SH-SY5Y (cell line): ENCODE measurements at regions not wholly inside any gene's neighbourhood (a gene's known extent, or its start where the extent isn't known, plus 50 kb on each side); places are given as distances from the start of the nearest gene placed in this dataset.

ENCODE experiments used
- GATA2 ChIP-seq: IDR thresholded peaks from 2 replicates; pipeline ENCODE4 v1.6.1; 2011; ENCODE audit warnings: mild to moderate bottlenecking, low read depth, low read length
- GATA3 ChIP-seq: IDR thresholded peaks from 2 replicates; pipeline ENCODE4 v1.6.1; 2011; ENCODE audit warnings: low read depth, mild to moderate bottlenecking, low read length, moderate library complexity

DNA sequence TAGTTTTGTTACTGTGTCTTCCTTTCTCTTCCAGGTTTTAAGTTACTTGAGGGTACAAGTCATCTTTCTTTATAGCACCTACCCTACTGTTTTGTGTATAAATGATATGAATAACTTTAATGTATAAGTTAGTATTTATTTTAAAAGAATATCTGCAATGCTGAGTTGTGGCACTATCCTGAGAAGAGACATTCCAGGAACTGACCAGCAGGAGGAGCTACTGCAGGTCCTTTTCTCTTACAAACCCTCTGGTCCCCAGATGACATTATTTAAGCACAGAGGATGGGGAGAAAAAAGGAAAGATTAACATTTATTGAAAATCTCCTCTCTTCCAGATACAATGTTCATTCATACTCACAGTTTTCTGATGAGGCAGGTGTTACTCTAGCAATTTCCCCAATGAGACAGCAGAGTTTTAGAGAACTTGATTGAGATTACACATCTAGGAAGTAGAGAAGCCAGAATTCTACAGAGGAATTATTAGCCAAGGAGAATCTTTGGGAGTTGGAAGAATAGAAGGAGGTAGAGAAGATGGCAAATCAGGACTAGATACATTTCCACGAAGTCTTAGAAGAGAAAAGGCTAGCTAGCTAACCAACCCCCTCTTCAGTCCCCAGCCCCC lies 541.2 kb upstream of the API5 start:
- no peak for TF ChIP-seq GATA3
- no peak for TF ChIP-seq GATA2

DNA sequence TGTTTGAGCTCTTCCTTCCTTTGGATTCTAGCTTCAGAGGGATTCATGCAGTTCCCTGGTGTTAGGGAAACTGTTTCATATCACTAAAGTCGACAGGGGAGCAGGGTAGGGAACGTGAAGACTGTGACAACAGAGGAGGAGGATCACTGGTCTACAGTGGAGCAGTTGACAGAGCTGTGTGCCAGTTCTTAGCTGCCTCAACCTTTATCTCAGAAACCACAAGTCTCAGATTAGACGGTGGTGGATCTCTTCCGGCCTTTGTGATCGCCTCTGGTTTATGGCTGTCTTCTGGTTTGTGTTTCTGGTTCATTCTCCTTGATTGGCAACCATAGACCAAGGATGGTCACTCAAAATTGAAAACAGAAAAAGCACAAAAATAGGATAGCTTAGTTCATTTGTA lies 538.9 kb upstream of the API5 start:
- TF ChIP-seq GATA2, result no peak
- no peak for TF ChIP-seq GATA3

DNA sequence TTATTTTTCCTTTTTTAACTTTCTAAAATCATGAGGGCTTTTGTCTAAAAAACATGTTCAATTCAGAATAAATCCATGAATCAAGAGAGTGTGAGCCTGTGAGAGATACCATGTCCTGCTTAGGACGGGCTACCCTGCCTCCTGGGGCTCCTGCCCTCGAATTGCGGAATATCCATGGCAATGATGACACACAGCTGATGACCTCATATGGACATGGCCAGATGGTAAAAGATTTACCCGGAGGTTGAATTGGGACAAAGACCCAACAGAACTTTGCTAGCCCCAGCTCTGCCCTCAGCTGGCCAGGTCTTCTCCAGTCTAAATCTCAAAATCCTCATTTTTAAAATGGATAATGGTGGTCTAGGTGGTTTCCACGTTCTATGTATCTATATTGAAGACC lies 538.1 kb upstream of the API5 start:
- no peak for TF ChIP-seq GATA2
- no peak for TF ChIP-seq GATA3

DNA sequence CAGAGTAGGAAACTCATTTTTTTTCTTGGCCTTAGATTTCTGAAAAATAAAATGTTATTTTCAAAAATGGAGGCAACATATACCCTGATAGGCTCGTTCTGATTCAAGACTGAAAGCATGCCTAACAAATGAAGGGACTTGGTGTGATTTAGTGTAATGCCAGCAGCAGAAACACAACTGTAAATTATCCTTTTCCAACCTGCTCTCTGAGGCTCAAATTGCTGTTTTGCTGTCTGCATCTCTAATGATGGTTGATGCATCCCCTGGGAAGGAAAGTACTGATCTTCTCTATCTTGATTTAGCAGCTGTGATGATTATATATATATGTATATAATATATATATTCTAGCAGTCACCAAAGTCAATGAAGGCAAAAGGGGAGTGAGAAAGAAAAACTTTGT lies 537.2 kb upstream of the API5 start:
- TF ChIP-seq GATA3, result no peak
- no peak for TF ChIP-seq GATA2

DNA sequence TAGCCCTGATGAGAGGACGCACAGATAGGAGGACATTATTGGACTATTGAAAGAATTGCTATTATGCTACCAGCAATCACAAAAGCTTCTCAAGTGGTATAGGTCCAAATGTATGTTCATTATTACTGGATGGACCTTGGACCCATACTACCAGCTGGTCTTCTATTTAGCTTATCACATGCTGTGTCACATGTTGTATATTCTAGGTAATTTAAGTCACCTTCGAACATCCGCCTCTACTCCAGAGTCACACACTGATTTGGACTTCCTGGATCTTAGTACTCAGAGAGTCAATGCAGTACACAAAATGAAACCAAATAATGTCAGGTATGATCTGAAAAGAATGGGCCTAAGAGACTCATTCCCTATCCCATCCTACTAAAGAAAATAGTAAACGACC lies 534.0 kb upstream of the API5 start:
- TF ChIP-seq GATA2 (no peak), GATA3 (no peak)

DNA sequence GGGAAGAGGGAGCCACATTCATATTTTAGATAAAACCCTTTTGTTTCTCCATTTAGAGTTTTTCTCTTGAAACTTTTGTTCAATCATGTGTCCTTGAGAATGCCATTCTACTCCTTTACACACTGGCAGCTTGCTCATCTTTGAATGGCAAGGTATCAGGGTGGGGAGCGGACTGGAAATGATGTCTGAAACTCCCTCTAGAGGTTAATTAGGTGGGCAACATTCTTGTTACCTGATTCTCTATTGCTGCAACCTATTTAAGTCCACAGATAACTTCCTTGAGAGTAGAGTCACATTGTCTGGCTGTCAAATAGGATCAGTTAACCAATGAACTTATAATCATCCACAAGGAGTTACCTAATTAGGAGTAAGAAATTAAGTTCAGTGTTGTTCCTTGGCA lies 533.6 kb upstream of the API5 start:
- TF ChIP-seq GATA3 (no peak), GATA2 (no peak)

DNA sequence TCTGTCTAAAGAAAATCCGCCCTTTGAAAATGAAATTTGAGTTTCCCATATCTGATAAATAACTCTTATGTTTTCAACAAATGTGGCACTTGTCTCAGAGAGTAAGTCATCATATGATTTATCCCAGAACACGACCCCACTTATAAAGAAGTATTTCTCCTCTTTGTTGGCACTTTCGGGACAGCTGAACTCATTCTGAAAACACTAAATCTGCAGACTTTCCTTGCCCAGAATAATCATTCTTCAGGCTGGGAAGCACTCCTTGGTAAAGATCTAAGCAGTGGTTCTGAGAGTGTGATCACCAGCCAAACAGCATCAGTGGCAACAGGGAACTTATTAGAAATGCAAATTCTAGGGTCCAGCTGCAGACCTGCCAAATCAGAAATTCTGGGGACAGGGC lies 532.2 kb upstream of the API5 start:
- TF ChIP-seq GATA3 (no peak), GATA2 (no peak)

DNA sequence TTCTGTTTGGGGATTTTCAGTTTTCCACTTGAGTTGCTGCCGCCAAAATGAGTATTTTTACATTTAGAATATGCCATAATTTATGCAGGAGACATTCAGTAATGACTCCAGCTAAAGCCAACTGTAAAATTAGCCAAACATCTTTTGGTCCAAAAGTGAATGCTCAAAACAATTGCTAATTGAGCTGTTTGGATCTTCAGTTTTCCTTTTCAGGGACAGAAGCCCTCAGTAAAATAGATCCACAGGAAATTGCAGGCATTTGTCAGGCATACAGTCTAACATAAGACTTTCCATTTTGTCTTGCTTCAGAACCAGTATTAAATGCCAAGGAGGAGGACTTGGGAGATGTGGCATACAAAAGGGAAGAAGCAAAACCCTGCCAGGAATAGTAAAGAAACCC lies 524.8 kb upstream of the API5 start:
- TF ChIP-seq GATA2 (no peak), GATA3 (no peak)

DNA sequence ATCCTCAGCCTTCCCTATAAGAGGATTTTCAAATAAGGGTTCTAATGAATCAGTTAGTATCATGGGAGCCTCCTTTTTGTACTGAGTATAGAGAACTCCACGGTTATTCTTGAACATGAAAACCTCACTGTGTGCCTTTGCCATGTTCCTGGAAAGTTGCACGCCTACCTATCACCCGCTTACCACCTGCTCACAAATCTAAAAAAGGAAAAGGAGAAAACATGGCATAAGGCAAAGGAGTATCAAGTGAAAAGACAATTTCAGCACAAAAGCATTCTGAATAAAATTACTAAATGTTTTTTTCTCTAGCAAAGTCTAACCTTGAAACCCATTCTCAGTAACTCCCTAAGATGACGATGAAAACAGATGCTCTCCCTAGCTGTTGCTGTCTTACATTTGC lies 511.8 kb upstream of the API5 start:
- TF ChIP-seq GATA2 (no peak), GATA3 (no peak)

DNA sequence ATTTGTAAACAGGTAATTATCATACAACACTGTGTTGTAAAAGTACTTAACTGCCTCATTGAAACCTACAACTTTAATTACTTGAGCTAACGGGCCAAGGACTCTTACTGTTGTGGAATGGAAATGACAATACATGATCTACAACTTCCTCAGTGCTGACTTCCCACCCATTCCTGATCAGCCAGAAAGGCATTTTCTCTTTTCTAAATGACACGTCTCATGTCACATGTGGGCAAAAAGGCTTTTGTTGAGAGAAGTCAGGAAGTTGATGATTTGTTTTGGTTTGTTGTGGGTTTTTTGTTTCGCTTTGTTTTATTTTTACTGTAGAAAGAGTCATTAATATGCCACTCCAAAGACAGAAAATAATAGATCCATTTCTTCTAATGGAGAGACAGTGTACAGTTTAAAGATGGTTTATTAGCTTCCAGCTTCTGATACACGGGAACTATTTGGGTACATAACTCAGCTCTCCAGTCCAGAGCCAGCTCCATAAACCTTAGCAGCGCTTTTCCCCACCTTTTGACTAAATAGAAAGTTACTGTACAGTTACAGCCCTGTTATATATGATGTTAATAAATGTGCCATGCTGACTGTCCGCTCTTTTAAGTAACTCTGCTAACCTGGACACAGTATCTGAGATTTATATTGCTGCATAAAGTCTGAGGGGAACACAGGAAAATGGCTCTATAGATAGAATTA lies 509.4 kb upstream of the API5 start:
- TF ChIP-seq GATA3, result no peak
- TF ChIP-seq GATA2, result no peak

DNA sequence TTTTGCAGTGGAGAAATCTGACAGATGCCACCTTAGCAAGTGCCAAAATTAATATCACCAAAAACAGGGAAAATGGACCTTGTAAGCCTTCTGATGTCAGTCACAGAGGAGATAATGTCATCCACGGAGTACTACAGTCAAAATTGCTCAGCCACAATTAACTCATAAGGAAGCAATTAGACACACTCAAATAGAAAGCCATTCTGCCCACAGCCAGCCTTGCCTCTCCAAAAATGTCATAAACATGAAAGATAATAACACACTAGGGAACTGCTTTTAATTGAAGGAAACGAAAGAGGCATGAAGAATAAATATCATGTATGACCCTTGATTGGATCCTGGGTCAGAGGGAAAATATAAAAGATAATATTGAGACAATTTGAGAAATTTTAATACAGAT lies 505.6 kb upstream of the API5 start:
- no peak for TF ChIP-seq GATA2
- TF ChIP-seq GATA3, result no peak

DNA sequence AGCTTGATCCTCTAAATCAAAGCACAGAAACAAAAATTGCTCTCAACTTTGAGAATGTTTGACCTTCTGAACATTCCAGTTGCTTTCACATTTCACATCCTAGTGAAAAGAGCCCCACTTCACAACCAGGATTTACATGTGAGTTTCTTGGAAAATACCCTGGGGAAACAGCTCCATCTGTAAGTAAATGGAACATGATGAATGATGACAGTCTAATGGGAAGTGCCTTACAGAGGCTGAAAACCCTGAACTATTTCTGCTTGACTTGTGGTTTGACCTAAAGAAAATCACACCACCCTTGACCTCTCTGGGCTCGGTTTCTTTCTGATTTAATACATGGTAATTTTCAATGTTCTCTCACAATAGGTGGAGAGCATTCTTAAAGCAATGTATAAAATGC lies 499.4 kb upstream of the API5 start:
- TF ChIP-seq GATA3 (no peak), GATA2 (no peak)

DNA sequence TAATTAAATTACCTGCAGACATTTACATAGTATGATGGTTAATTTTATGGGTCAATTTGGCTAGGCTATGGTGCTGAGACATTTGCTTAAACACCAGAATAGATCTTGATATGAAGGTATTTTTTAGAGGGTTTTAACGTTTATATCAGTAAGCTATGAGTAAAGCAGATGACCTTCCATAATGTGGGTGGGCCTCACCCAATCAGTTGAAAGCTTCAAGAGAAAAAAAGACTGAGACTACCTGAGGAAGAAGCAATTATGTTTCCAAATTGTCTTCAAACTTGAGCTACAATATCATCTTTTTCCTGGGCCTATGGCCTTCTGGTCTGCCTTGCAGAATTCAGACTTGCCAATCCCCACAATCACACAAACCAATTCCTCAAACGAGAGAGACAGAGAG lies 498.8 kb upstream of the API5 start:
- TF ChIP-seq GATA2 (no peak), GATA3 (no peak)

DNA sequence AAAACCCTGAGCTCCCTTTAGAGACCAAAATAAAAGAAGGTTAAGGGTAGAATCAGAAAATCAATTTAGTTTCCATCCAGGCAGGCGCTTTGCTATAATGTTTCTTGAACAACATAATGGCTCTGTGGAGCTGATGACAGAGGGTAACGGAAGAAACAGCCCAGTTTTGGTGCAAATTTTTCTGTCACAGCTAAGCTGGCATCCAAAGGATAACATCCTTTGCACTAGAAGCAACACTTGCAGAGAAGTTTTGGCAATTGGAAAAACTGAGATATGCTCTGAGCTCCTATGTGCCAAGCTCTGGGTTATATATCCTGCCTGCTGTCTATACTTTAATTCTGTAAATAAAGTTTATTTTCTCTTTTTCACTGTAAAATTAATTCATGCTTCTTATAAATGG lies 495.3 kb upstream of the API5 start:
- no peak for TF ChIP-seq GATA3

DNA sequence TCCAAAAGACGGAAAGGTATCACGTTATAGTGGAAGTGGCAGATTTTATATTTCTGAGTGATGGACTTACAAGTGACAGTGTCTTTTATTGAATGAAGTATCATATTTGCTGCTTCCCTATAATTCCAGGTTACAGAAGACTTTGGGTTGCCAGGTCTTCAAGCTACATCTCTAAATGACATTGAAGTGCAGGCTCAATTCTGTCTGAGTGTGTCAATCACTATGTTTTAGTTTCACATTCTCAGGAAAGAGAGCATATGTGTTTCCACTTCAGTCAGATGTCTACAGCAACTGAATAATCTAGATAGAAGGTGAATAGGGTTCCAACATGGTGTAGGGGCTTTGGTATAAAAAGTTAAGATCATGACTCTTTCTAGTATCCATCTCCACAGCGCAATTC lies 492.7 kb upstream of the API5 start:
- TF ChIP-seq GATA3 (no peak), GATA2 (no peak)

DNA sequence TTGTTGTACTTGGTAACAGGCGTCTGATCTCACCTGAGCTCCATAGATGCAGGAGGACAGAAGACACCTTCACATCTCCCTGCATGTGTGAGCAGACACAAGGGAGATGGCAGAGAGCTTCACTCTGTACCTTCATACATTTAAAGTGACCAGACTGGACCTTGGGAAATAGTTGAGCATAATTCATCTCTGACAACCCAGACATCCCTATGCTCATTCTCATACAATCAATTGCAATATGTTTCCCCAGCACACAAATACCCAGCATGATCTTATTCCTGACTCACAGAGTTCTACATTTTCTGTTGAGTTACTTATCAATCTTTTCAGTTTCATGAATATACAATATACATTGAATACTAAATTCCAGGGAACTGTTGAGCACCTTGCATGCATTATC lies 488.2 kb upstream of the API5 start:
- TF ChIP-seq GATA3 (no peak), GATA2 (no peak)
